Epidermal melanocyte (primary cell): ENCODE measurements at regions not wholly inside any gene's neighbourhood (a gene's known extent, or its start where the extent isn't known, plus 50 kb on each side); places are given as distances from the start of the nearest gene placed in this dataset.
"Not testable (repeated sequence)": the region's sequence is repeated elsewhere in the genome, so short reads cannot be mapped to it uniquely, and the experiment has no call there.

Source experiments
- DNase-seq: peaks from one replicate; pipeline ENCODE4 v3.0.0; 2011; ENCODE audit warnings: low spot score; ENCODE audit not compliant: insufficient read length

GRCh38 chr5:90071656-90072055 lies 337.9 kb downstream of the CETN3 start:
- no peak for DNase-seq

- DNase-seq = no peak
Measured at GRCh38 chr5:90071066-90071465, 338.5 kb downstream of the CETN3 start.

- no peak for DNase-seq
Measured at GRCh38 chr5:90066920-90067319, 342.6 kb downstream of the CETN3 start.

- no peak for DNase-seq
Measured at GRCh38 chr5:90056911-90057705, 352.4 kb downstream of the CETN3 start.

- no peak for DNase-seq
Measured at GRCh38 chr5:90055831-90056328, 353.7 kb downstream of the CETN3 start.

GRCh38 chr5:90054612-90055011 lies 354.9 kb downstream of the CETN3 start:
- DNase-seq = no peak

- no peak for DNase-seq
Measured at GRCh38 chr5:90051756-90052155, 357.8 kb downstream of the CETN3 start.

GRCh38 chr5:90050103-90050502 lies 359.5 kb downstream of the CETN3 start:
- DNase-seq = no peak

- no peak for DNase-seq
Measured at GRCh38 chr5:90047113-90047512, 362.4 kb downstream of the CETN3 start.

GRCh38 chr5:90040082-90040481 lies 369.5 kb downstream of the CETN3 start:
- DNase-seq = not testable (repeated sequence)

GRCh38 chr5:90037646-90038045 lies 371.9 kb downstream of the CETN3 start:
- no peak for DNase-seq

GRCh38 chr5:90022711-90023053 lies 386.9 kb downstream of the CETN3 start:
- no peak for DNase-seq

- DNase-seq = no peak
Measured at GRCh38 chr5:90022002-90022710, 387.4 kb downstream of the CETN3 start.

- DNase-seq = peak; percentile 16
Measured at GRCh38 chr5:90020575-90021538, 388.7 kb downstream of the CETN3 start.

- no peak for DNase-seq
Measured at GRCh38 chr5:90017239-90017638, 392.3 kb downstream of the CETN3 start.

GRCh38 chr5:90015584-90016018 lies 394.0 kb downstream of the CETN3 start:
- DNase-seq = no peak

- no peak for DNase-seq
Measured at GRCh38 chr5:90014420-90014819, 395.1 kb downstream of the CETN3 start.

GRCh38 chr5:90000351-90000750 lies 409.2 kb downstream of the CETN3 start:
- no peak for DNase-seq

- no peak for DNase-seq
Measured at GRCh38 chr5:89998519-89999305, 410.8 kb downstream of the CETN3 start.

GRCh38 chr5:89996890-89997289 lies 412.7 kb downstream of the CETN3 start:
- no peak for DNase-seq

- no peak for DNase-seq
Measured at GRCh38 chr5:89996335-89996734, 413.2 kb downstream of the CETN3 start.
